KBM-7 (cell line): ENCODE measurements at regions not wholly inside any gene's neighbourhood (a gene's known extent, or its start where the extent isn't known, plus 50 kb on each side); places are given as distances from the start of the nearest gene placed in this dataset.

ENCODE experiments used
- DNase-seq: peaks from one replicate; pipeline ENCODE4 v3.0.0-alpha.2; 2015
- in situ Hi-C: fragments of 300-500 bp; cut with MboI; formaldehyde crosslinking; loops from 2 replicates; pipeline ENCODE4 v1.14.3; 2020; ENCODE audit warnings: low sequenced_read_pairs, low pct_unique_long_range_greater_than_20kb, mixed read lengths

GRCh38 chr15:97224191-97224641 lies 736.3 kb upstream of the ARRDC4 start:
- no peak for DNase-seq
- in situ Hi-C loops: no loop called here

DNA sequence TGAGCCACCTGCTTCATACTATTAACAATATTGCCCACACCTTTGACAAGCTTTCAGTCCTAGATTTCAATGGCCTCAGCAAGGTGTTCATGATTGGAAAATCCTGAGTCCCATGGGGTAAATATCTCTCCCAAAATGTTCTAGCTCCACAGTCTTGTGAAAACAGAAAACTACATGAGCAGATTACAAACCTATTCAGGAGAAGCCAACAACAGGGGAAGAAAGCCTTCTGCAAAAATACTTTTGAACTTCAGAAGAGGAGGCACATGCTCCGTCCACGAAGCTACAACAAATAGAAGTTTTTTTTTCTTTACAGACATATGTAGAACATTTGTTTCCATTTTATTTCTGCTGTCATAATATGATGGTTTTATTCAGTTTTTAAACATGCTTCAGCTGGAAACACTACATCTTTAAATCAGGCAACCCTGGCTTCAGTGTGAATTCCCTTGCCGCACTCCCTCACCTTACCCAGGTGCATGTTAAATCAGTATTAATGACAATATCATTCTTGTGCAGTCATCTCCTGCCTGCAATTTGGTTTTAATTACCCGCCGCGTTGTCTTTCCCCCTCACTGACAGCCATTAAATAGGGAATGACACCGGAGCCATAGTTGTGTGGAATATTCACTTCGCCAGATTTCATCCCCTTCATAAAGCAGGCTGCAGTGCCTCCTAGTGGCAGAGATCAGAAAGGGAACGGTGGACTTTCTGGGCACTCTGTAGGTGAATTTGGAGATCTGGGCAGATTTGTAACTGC lies 725.5 kb upstream of the ARRDC4 start:
- DNase-seq: peak; percentile 44
- in situ Hi-C loops: no loop called here

- in situ Hi-C loops: no loop called here
- no peak for DNase-seq
Observed at GRCh38 chr15:97235611-97235985, 724.9 kb upstream of the ARRDC4 start.

DNA sequence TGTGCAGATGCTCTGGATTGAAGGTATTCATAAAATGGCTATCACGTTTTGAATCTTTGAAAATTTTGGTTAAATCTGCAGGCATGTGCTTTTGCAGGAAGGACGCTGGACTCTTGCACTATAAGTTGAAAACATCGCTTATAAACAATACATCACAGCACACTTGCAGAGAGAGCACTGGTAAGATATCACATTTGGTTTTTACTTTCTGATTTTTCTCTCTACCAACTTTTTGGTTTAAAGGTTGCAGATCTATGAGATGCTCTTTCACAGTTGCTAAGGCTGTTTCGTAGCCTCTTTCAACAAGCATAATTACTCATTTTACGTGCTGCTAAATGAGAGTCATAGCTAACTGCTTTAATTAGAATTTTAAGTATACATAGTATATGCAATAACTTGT lies 724.4 kb upstream of the ARRDC4 start:
- in situ Hi-C loops: no loop called here
- no peak for DNase-seq

GRCh38 chr15:97237160-97237559 lies 723.3 kb upstream of the ARRDC4 start:
- in situ Hi-C loops: no loop called here
- no peak for DNase-seq

DNA sequence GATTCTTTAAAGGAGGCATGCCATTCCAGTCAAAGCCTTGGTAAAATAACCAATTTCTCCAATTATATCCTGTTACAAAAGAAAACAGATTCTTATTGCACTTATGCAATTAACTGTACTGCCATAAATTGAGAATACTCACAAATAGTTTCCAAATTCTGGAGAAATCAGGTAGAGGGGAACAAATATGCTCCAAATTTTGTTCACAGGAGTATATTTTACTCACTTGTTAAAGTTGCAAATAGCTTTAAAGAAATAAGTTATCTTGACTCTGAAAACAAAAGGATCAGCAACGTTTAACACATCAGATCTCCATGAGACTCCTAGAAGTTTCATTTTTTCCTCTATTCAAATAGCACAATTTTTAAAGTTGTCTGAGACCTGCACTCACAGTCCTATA lies 712.1 kb upstream of the ARRDC4 start:
- DNase-seq: no peak
- in situ Hi-C loops: no loop called here

GRCh38 chr15:97259943-97260342 lies 700.6 kb upstream of the ARRDC4 start:
- in situ Hi-C loops: no loop called here
- DNase-seq: no peak

DNA sequence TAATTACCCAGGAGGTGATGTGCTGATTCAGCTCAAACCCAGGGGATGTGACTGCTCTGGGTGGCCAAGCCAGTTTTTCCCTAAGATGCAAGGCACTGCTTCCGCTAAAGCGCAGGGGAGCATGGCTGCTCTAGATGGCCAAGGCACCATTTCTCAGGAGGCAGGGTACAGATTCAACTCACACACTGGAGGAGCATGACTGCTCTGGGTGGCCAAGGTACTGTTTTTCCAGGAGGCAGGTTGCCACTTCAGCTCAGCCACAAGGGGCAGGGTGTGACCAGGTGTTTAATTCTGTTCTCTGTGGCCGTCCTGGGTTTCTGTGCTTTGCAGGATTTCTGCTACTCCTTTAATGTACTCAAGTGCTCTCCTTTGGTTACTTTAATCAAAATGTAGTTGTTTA lies 659.3 kb upstream of the ARRDC4 start:
- DNase-seq: no peak
- in situ Hi-C loops: no loop called here

- in situ Hi-C loops: no loop called here
- no peak for DNase-seq
Observed at GRCh38 chr15:97316362-97316761, 644.1 kb upstream of the ARRDC4 start.

DNA sequence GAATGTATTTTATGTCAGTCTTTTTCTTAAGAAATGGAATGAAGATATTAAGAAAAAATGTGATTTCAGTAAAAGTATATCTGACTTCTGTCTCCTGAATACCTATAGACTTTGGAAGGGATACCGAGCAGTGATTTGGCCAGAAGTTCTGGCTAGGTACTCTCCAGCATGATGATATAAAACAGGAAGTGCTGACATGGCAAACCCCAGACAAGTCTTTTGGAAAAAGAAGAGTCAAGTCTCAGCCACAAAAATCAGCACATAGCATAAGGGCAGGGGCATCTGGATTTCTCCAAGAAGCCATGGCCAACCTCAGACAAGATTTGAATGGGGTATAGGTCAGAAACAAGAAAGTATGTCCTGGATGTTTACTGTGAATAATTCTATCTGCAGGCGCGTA lies 643.3 kb upstream of the ARRDC4 start:
- in situ Hi-C loops: no loop called here
- DNase-seq: no peak

DNA sequence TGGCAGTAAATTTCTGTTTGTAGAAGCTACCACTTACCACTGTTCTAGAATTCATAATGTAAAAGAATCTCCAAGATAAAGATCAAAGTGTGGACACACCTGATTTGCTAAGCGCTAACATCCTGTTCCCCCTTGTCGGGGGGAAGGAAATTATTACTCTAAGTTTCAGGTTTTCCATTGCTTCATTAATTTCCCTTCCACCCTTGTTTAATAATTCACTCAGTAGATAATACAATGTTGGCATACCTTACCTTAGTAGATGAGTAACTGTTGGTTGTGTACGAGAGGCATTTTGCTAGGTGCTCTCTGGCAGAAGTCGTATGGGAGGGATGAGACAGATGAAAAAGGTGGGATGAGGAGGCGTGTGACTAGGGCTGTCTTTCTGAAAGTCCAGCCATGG lies 641.2 kb upstream of the ARRDC4 start:
- DNase-seq: no peak
- in situ Hi-C loops: no loop called here

GRCh38 chr15:97346221-97346620 lies 614.3 kb upstream of the ARRDC4 start:
- in situ Hi-C loops: no loop called here

GRCh38 chr15:97350813-97351212 lies 609.7 kb upstream of the ARRDC4 start:
- no peak for DNase-seq
- in situ Hi-C loops: no loop called here

More at GRCh38 chr15:97346221-97346620, 614.3 kb upstream of the ARRDC4 start:
- DNase-seq: no peak

DNA sequence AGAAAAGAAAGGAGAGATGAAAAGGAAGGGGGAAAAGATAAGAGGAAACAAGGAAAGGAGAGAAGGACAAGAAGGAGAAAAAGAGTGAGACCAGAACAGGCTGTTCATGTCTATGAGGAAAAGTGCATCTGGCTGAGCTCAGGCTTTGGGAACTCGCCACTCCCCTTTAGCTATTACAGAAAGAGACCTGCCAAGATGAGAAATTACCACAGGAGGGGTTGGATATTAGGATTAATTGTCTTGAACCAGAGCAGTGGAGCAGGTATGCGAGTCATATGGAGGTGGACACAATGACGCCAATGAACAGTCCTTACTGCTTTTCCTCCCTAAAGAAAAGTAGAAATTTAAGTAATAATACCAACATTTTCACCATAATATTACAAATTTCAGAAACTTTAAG lies 577.0 kb upstream of the ARRDC4 start:
- in situ Hi-C loops: no loop called here
- DNase-seq: no peak

DNA sequence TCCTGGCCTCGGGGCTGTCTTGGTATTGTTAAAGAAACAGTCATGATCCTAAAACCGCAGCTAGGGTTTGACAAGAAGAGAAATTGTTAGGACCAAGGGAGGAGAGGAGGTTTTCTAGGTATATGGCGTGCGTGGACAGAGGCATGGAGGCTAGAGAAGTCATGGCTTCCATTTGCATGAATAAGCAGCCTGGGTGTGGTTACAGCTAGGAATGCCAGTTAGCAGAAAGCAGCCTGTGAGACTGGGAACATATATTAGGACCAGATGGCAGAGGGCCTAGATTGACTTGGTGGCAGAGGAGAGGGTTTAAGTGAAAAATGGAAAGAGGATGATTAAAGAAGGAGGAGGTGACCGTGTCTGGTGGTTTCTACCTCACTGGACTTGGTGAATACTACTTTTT lies 573.6 kb upstream of the ARRDC4 start:
- DNase-seq: no peak
- in situ Hi-C loops: no loop called here

DNA sequence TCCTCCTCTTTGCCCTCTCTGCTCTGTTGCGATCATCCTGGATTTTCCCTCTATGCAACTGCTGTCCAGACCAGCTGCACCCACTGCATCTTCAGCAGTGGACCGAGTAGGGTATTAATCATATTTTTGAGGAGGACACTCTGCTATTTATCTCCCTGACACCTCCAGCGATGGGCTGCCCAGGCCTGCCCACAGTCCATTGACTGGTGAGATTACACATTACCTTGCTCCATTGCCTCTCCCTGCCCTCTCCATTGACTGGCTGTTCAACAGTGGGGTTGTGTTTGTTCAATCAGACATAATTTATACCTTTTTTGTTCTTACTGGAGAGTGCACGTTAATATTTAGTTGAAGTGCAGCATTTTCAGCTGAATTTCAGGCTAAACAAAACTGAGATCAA lies 559.3 kb upstream of the ARRDC4 start:
- no peak for DNase-seq
- in situ Hi-C loops: no loop called here

- DNase-seq: no peak
- in situ Hi-C loops: no loop called here
Observed at GRCh38 chr15:97401970-97402369, 558.5 kb upstream of the ARRDC4 start.

DNA sequence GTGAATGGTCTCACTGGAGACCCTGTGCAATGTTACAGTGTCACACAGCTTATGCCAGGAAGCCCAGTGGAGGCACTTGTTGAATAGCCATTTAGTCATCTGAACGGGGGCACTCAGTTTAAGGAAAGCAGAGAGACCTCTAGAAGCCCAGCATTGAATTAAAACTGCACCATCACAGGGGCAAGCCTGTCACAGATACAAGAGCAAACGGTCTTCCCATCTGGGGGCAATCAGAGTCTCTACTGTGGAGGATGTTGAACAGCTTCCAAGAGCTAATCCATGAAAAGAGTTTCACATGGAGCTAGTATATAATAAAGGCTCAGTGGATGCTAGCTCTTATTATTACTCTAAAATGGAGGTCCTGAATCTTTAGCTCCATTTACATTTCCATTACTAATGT lies 553.7 kb upstream of the ARRDC4 start:
- in situ Hi-C loops: no loop called here
- no peak for DNase-seq

DNA sequence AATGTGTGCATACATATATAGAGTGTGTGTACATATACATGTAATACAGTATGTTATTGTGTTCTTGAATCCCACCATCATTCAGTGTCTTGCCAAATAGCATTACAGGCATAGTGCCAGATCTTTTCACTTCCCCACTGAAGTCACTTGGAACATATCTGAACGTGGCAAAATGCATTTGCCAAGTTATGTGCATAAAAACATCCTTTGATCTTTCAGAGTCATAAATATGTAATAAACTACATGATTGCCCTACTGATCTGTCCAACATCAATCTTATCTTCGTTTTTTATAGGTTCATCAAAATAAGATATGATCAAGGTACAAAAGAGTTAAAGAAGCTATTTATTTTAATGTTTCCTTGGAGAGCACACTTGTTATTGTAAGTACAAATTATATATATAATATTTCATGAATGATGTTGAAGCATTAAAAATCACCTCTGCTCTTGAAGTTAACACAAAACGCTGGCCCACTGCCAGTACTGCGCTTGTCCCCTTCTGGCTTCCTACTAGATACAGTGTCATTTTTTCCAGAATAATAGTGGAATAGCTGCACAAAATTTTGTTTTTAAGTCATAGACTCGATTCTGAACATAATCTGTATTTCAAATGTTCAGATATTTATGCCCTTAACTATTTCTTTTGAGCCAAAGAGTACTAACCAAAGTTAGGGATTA lies 549.5 kb upstream of the ARRDC4 start:
- in situ Hi-C loops: no loop called here
- DNase-seq: no peak

GRCh38 chr15:97420130-97420529 lies 540.4 kb upstream of the ARRDC4 start:
- no peak for DNase-seq
- in situ Hi-C loops: no loop called here

DNA sequence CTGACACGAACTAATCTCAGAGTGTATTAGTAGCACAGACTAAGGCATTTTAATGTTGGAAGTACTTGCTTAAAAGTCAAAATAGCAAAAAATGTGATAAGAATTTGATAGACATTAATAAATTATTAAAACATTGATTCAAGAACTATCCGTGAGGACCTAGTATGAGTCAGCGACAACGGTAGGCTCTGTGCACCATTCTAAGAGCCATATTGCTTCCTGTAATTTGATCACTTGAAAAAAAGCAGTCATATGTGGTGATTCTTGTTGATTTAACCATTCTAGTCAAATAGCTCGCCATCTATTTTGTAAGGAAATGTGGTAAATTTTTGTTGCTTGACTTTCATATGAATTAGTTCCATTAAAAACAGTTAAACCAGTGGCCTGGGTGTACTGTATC lies 534.9 kb upstream of the ARRDC4 start:
- DNase-seq: no peak
- in situ Hi-C loops: no loop called here
